Germinal center (tissue), 1 donor: ENCODE measurements at regions not wholly inside any gene's neighbourhood (a gene's known extent, or its start where the extent isn't known, plus 50 kb on each side); places are given as distances from the start of the nearest gene placed in this dataset.

Experiments used
- DNase-seq: peaks from one replicate; pipeline ENCODE4 v3.0.0; 2012; ENCODE audit warnings: mixed read lengths, low spot score

GRCh38 chr16:51321251-51321650 lies 170.2 kb upstream of the SALL1 start:
- no peak for DNase-seq

GRCh38 chr16:51317575-51317974 lies 166.5 kb upstream of the SALL1 start:
- DNase-seq: no peak

- no peak for DNase-seq
These were observed 162.1 kb upstream of the SALL1 start for GRCh38 chr16:51313198-51313597.

GRCh38 chr16:51312363-51313150 lies 161.5 kb upstream of the SALL1 start:
- no peak for DNase-seq

- DNase-seq: no peak
These were observed 159.1 kb upstream of the SALL1 start for GRCh38 chr16:51310159-51310558.

GRCh38 chr16:51306886-51307595 lies 156.0 kb upstream of the SALL1 start:
- DNase-seq: no peak

- no peak for DNase-seq
These were observed 155.0 kb upstream of the SALL1 start for GRCh38 chr16:51306116-51306515.

- no peak for DNase-seq
These were observed 154.3 kb upstream of the SALL1 start for GRCh38 chr16:51305337-51305736.

GRCh38 chr16:51302042-51302441 lies 151.0 kb upstream of the SALL1 start:
- no peak for DNase-seq

GRCh38 chr16:51298800-51299199 lies 147.7 kb upstream of the SALL1 start:
- DNase-seq: no peak

- DNase-seq: no peak
These were observed 139.6 kb upstream of the SALL1 start for GRCh38 chr16:51290442-51291285.

GRCh38 chr16:51289336-51289735 lies 138.3 kb upstream of the SALL1 start:
- no peak for DNase-seq

- no peak for DNase-seq
These were observed 136.2 kb upstream of the SALL1 start for GRCh38 chr16:51287121-51287755.

- no peak for DNase-seq
These were observed 135.2 kb upstream of the SALL1 start for GRCh38 chr16:51286272-51286671.

- DNase-seq: no peak
These were observed 125.3 kb upstream of the SALL1 start for GRCh38 chr16:51276336-51276735.

- no peak for DNase-seq
These were observed 121.3 kb upstream of the SALL1 start for GRCh38 chr16:51272420-51272819.

- no peak for DNase-seq
These were observed 120.2 kb upstream of the SALL1 start for GRCh38 chr16:51271156-51271701.

- no peak for DNase-seq
These were observed 117.2 kb upstream of the SALL1 start for GRCh38 chr16:51268237-51268636.

GRCh38 chr16:51267681-51268080 lies 116.6 kb upstream of the SALL1 start:
- DNase-seq: no peak

- DNase-seq: no peak
These were observed 111.4 kb upstream of the SALL1 start for GRCh38 chr16:51262428-51262827.

GRCh38 chr16:51261919-51262318 lies 110.8 kb upstream of the SALL1 start:
- DNase-seq: no peak
